Spleen (tissue), 11 donors: ENCODE measurements at regions not wholly inside any gene's neighbourhood (a gene's known extent, or its start where the extent isn't known, plus 50 kb on each side); places are given as distances from the start of the nearest gene placed in this dataset.

Source experiments
- DNase-seq: peaks from one replicate; pipeline ENCODE4 v3.0.0-alpha.2; 2020
- H3K27ac ChIP-seq, 8 donors: fragments of 200-600 bp; sonication (generic) in 7 of 8; 1 replicate in 4 of 8; 2 replicates in 4 of 8; pipeline versions ENCODE4 v1.5.0 to v1.8.0; 2016 to 2021; ENCODE audit warnings: inconsistent platforms in 4 of 8, mild to moderate bottlenecking in 4 of 8, moderate library complexity in 1 of 8
- H3K27me3 ChIP-seq, 7 donors: fragments of 200-600 bp; sonication (generic) in 6 of 7; replicated peaks in 1 of 7; 1 replicate in 4 of 7; 2 replicates in 3 of 7; pipeline versions ENCODE4 v1.5.0 to v1.8.0; 2016 to 2021; ENCODE audit warnings: inconsistent platforms in 3 of 7, mild to moderate bottlenecking in 1 of 7
- H3K36me3 ChIP-seq, 6 donors: fragments of 200-600 bp; sonication (generic) in 5 of 6; 1 replicate in 4 of 6; 2 replicates in 2 of 6; pipeline versions ENCODE4 v1.5.0 to v1.8.0; 2016 to 2021; ENCODE audit warnings: inconsistent platforms in 2 of 6
- H3K4me1 ChIP-seq, 6 donors: fragments of 200-600 bp; sonication (generic) in 5 of 6; 1 replicate in 3 of 6; 2 replicates in 3 of 6; pipeline versions ENCODE4 v1.5.0 to v1.8.0; 2016 to 2021; ENCODE audit warnings: inconsistent platforms in 3 of 6
- H3K4me3 ChIP-seq, 8 donors: fragments of 200-600 bp; sonication (generic) in 7 of 8; 1 replicate in 4 of 8; 2 replicates in 4 of 8; pipeline versions ENCODE4 v1.5.0 to v1.8.0; 2016 to 2021; ENCODE audit warnings: inconsistent platforms in 4 of 8, mild to moderate bottlenecking in 4 of 8, moderate library complexity in 2 of 8
- H3K9me3 ChIP-seq, 8 donors: fragments of 200-600 bp; sonication (generic) in 7 of 8; 1 replicate in 4 of 8; 2 replicates in 4 of 8; pipeline versions ENCODE4 v1.5.0 to v1.8.0; 2016 to 2021; ENCODE audit warnings: inconsistent platforms in 4 of 8
- POLR2A ChIP-seq, 3 donors: fragments of 450-650 bp; IDR thresholded peaks; one replicate each; pipeline ENCODE4 v1.5.1; 2017; ENCODE audit warnings: antibody characterized with exemption in 3 of 3, mild to moderate bottlenecking in 1 of 3
- POLR2AphosphoS5 ChIP-seq, 3 donors: sonication (generic); formaldehyde crosslinking; IDR thresholded peaks; one replicate each; pipeline ENCODE4 v1.5.1; 2017; ENCODE audit warnings: antibody characterized with exemption in 3 of 3
- WGBS, 5 donors: extraction: QIAGEN DNeasy Blood & Tissue Kit in 3 of 5; methylation state at CpG; one replicate each; pipeline versions ENCODE4 v1.1.5 to v1.1.7; 2013 to 2018; 5-methylcytosine and 5-hydroxymethylcytosine counted together
- intact Hi-C: fragments of 100-400 bp; cut with DNase I; formaldehyde crosslinking; loops from one replicate; pipeline ENCODE4 v1.15.0; 2023; ENCODE audit warnings: low total_unique reads
- TF ChIP-seq, protein P1 (sequence below), 11 experiments: fragments of 200-600 bp in 7 of 11; fragments of 450-650 bp in 4 of 11; sonication (generic) in 4 of 11; IDR thresholded peaks in 8 of 11; conservative IDR thresholded peaks in 3 of 11; 1 replicate in 7 of 11; 2 replicates in 4 of 11; pipeline versions ENCODE4 v1.4.0 to v1.8.0; 2016 to 2021; ENCODE audit warnings: antibody characterized with exemption in 11 of 11, inconsistent platforms in 4 of 11, mild to moderate bottlenecking in 1 of 11
- donor health status: healthy with polysubstance abuse.
- donor health status: DM: no; HTN: no; CAD: no; lungs with moderate emphysema.
- donor health status: DM: no; HTN: no; CAD: no.
- donor health status: Bipolar disorder and iron deficiency.
- donor health status: healthy.
- donor health status: DM: no; HTN: no; CAD: no.
- donor health status: DM: yes; HTN: yes; CAD: no.

DNA sequence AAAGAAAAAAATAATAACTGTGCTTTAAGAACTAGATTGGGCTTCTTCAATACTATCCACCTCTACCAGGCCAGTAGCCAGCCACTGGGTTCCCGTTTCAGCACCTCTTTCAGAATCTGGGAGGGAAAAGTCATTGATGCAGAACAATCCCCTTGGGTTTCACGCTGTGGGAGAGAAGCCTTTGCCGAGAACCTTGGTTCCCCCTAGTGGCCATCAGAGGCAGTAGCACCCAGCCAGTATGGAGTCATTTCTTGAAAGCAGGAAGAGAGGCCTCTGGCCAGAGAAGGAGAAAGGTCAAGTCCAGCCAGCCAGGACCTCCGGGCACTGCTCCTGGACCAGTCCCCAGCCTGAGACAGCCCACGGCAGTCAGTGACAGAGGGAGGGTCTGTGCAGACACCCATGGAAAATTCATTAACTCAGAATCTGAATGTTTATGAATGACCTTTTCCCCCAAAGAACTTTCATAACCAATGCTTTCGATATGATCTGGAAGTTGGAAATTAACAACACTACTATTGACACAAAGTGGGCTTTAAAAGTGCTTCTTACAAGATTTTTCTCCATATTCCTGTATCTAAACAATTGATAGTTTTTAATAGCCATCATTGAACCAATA is 51.2 kb upstream of the CDH5 start:
- Histone ChIP-seq H3K4me3 (no peak overlapping the region), H3K4me1 (peaks cover 0 to 10% (median 8%) of the 10 kb centered on the region in 6 donors), H3K27ac (peak overlapping the region in 3 of 8 donors; percentile 9 to 45 (median 38)), H3K36me3 (no peaks in the 10 kb centered on the region), H3K9me3 (no peaks in the 10 kb centered on the region), H3K27me3 (peaks cover 0 to 6% (median 0%) of the 10 kb centered on the region in 7 donors)
- intact Hi-C loops, result no loop called here
- WGBS, 5 donors, result 8 to 14% (median 11%) methylated on average over 6 of the region's 6 CpGs
- TF ChIP-seq POLR2A (IDR thresholded peaks at IDR 0.05) (no peak), POLR2AphosphoS5 (IDR thresholded peaks at IDR 0.05) (peak in 1 of 3 donors; percentile 19)
- TF ChIP-seq, protein P1, sequence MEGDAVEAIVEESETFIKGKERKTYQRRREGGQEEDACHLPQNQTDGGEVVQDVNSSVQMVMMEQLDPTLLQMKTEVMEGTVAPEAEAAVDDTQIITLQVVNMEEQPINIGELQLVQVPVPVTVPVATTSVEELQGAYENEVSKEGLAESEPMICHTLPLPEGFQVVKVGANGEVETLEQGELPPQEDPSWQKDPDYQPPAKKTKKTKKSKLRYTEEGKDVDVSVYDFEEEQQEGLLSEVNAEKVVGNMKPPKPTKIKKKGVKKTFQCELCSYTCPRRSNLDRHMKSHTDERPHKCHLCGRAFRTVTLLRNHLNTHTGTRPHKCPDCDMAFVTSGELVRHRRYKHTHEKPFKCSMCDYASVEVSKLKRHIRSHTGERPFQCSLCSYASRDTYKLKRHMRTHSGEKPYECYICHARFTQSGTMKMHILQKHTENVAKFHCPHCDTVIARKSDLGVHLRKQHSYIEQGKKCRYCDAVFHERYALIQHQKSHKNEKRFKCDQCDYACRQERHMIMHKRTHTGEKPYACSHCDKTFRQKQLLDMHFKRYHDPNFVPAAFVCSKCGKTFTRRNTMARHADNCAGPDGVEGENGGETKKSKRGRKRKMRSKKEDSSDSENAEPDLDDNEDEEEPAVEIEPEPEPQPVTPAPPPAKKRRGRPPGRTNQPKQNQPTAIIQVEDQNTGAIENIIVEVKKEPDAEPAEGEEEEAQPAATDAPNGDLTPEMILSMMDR (IDR thresholded peaks at IDR 0.05 in 8 of 11, conservative IDR thresholded peaks at IDR 0.05 in 3 of 11), result peak; percentile 75 to 94 (median 91)
- DNase-seq, result peak; percentile 68

DNA sequence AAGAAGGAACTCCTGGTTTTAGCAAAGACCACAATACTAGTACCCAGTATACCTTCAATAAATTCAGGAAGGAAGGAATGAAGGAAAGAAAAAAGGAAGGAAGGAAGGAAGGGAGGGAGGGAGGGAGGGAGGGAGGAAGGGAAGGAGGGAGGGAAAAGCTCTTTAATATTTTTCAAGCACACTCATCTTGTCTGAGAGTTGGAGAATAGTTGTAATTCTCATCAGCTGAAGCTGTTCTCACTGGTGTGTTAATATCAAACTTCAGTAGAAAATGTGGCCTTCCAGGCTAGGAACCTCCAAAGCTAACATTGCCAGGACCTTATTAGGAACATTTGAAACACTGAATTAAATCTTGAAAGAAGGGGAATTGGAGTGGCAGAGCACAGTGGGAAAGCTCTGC is 55.2 kb upstream of the CDH5 start:
- intact Hi-C loops, result no loop called here
- Histone ChIP-seq H3K27me3 (no peaks in the 10 kb centered on the region), H3K27ac (no peak overlapping the region), H3K9me3 (no peaks in the 10 kb centered on the region), H3K4me3 (no peak overlapping the region), H3K4me1 (peaks cover 0 to 10% (median 8%) of the 10 kb centered on the region in 6 donors), H3K36me3 (no peaks in the 10 kb centered on the region)
- TF ChIP-seq, protein P1 (IDR thresholded peaks at IDR 0.05 in 8 of 11, conservative IDR thresholded peaks at IDR 0.05 in 3 of 11), result no peak
- no peak for TF ChIP-seq POLR2A (IDR thresholded peaks at IDR 0.05)
- no peak for TF ChIP-seq POLR2AphosphoS5 (IDR thresholded peaks at IDR 0.05)
- no peak for DNase-seq

DNA sequence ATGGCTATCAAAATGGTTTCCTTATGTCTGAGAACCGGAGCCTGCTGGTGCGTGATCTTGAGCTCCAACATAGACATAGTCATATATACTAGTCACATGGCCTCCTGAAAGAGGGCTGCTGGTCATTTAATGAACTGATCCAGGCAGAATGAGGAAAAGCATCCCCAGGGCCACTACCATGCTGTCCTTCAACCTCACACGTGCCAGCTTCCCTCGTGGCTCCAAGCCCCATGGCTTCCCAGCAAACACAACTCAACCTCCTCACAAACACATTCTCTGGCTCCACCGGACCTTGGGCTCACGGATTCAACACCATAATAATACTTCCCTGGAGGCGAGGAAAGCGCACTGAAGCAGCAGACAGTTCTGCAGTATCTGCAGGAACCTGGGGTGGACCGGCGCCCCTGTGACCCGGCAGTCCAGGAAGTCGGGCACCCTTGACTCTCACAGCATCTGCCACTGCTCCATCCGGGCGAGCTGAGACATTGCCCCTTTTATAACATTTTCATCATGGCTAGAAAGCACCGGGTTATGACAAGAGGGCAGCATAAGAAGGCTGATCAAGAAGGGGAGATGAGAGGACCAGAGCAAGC is 57.2 kb upstream of the CDH5 start:
- no peaks in the 10 kb centered on the region for H3K9me3 ChIP-seq
- DNase-seq, result peak; percentile 42
- peaks cover 0 to 10% (median 0%) of the 10 kb centered on the region in 7 donors for H3K27me3 ChIP-seq
- WGBS, 5 donors, result 76 to 90% (median 78%) methylated on average over 15 of the region's 15 CpGs
- H3K27ac ChIP-seq, result no peak overlapping the region
- intact Hi-C loops, result no loop called here
- H3K36me3 ChIP-seq, result no peaks in the 10 kb centered on the region
- TF ChIP-seq, protein P1 (IDR thresholded peaks at IDR 0.05 in 8 of 11, conservative IDR thresholded peaks at IDR 0.05 in 3 of 11), result no peak
- TF ChIP-seq POLR2A (IDR thresholded peaks at IDR 0.05), result no peak
- no peak for TF ChIP-seq POLR2AphosphoS5 (IDR thresholded peaks at IDR 0.05)
- H3K4me1 ChIP-seq, result no peaks in the 10 kb centered on the region
- no peak overlapping the region for H3K4me3 ChIP-seq

- Histone ChIP-seq H3K4me3 (no peak overlapping the region), H3K27ac (no peak overlapping the region), H3K9me3 (no peaks in the 10 kb centered on the region), H3K4me1 (no peaks in the 10 kb centered on the region), H3K36me3 (no peaks in the 10 kb centered on the region), H3K27me3 (peaks cover 0 to 15% (median 0%) of the 10 kb centered on the region in 7 donors)
- TF ChIP-seq, protein P1 (IDR thresholded peaks at IDR 0.05 in 8 of 11, conservative IDR thresholded peaks at IDR 0.05 in 3 of 11), result no peak
- TF ChIP-seq POLR2A (IDR thresholded peaks at IDR 0.05) (no peak), POLR2AphosphoS5 (IDR thresholded peaks at IDR 0.05) (no peak)
- 92 to 96% (median 93%) methylated on average over 5 of the region's 5 CpGs for WGBS, 5 donors
- DNase-seq, result peak; percentile 18
- intact Hi-C loops, result no loop called here
Observed at GRCh38 chr16:66308096-66308495, 58.4 kb upstream of the CDH5 start.
